K562 (cell line): ENCODE measurements at regions not wholly inside any gene's neighbourhood (a gene's known extent, or its start where the extent isn't known, plus 50 kb on each side); places are given as distances from the start of the nearest gene placed in this dataset.

Experiments used
- ATAC-seq: fragments of 200-7000 bp; cut with Tn5 transposase; 3 replicates; pipeline ENCODE4 v1.9.1; 2020; ENCODE audit warnings: moderate library complexity
- BruUV-seq: library from RNA; stranded (reverse); fragments of 400-500 nt; replicated peaks from 2 replicates; lab custom pipeline; 2021; lab: Mats Ljungman, UMichigan
- CTCF ChIA-PET: fragments of 300-600 bp; formaldehyde crosslinking; extraction: SDS; loops from one replicate; lab custom pipeline; 2021; ENCODE audit warnings: low intra/inter-chr PET ratio; lab: Yijun Ruan, JAX
- POLR2A ChIA-PET: fragments of 300-600, 350-650 bp; sonication (Branson Sonifier 250); formaldehyde crosslinking; extraction: SDS; loops from one replicate; lab custom pipeline; 2021; ENCODE audit warnings: antibody characterized with exemption, inconsistent platforms; lab: Yijun Ruan, JAX
- DNase-seq, 4 experiments: peaks; one replicate each; pipeline versions ENCODE4 v3.0.0 to v3.0.0-alpha.2; 2011 to 2018; ENCODE audit warnings: low spot score in 3 of 4, mixed read lengths in 3 of 4; ENCODE audit errors: extremely low read depth in 1 of 4
- FAIRE-seq: peaks from 2 replicates; lab custom pipeline; 2011; peaks lifted over from hg19 to GRCh38; lab: Jason Lieb, UNC
- H2AFZ ChIP-seq: 2 replicates; pipeline ENCODE4 v1.6.0; 2011; ENCODE audit warnings: low read depth, low read length, control low read depth, inconsistent platforms
- H3K27ac ChIP-seq: fragments of 200-600 bp; 3 replicates; pipeline ENCODE4 v1.8.0; 2011; ENCODE audit warnings: low read depth, mild to moderate bottlenecking, control low read depth, inconsistent platforms, low read length, moderate library complexity, mixed read lengths; ENCODE audit errors: extremely low read depth
- H3K27me3 ChIP-seq, 2 experiments: fragments of 300-600 bp in 1 of 2; 2 replicates in 1 of 2; 3 replicates in 1 of 2; pipeline versions ENCODE4 v1.6.0 to v1.8.0; 2011; ENCODE audit warnings: inconsistent platforms in 2 of 2, low read length in 2 of 2, mild to moderate bottlenecking in 1 of 2, mixed read lengths in 1 of 2, moderate library complexity in 1 of 2; ENCODE audit not compliant: control insufficient read depth in 2 of 2, insufficient read depth in 2 of 2
- H3K36me3 ChIP-seq: fragments of 300-600 bp; 3 replicates; pipeline ENCODE4 v1.8.0; 2011; ENCODE audit warnings: mild to moderate bottlenecking, low read length, inconsistent platforms; ENCODE audit not compliant: control insufficient read depth, insufficient read depth
- H3K4me1 ChIP-seq, 2 experiments: fragments of 200-600 bp in 1 of 2; replicated peaks in 1 of 2; 2 replicates in 1 of 2; 3 replicates in 1 of 2; pipeline versions ENCODE4 v1.5.1 to v1.8.0; 2011; ENCODE audit warnings: inconsistent platforms in 2 of 2, low read length in 2 of 2, mild to moderate bottlenecking in 1 of 2, mixed read lengths in 1 of 2, moderate library complexity in 1 of 2; ENCODE audit not compliant: control insufficient read depth in 2 of 2, insufficient read depth in 2 of 2
- H3K4me2 ChIP-seq: 2 replicates; pipeline ENCODE4 v1.6.1; 2011; ENCODE audit warnings: low read length, control low read depth, inconsistent platforms, mixed read lengths; ENCODE audit not compliant: insufficient read depth
- H3K4me3 ChIP-seq: fragments of 200-600 bp; sonication (generic), shearing (Covaris generic); 2 replicates; pipeline ENCODE4 v1.5.1; 2016; ENCODE audit warnings: control low read depth, inconsistent platforms
- H3K79me2 ChIP-seq: fragments of 200-600 bp; 3 replicates; pipeline ENCODE4 v1.8.0; 2011; ENCODE audit warnings: low read length, inconsistent platforms; ENCODE audit not compliant: control insufficient read depth, insufficient read depth
- H3K9ac ChIP-seq, 2 experiments: 2 replicates each; pipeline versions ENCODE4 v1.6.0 to v1.6.1; 2011; ENCODE audit warnings: low read depth in 2 of 2, low read length in 2 of 2, control low read depth in 1 of 2, inconsistent platforms in 1 of 2, mild to moderate bottlenecking in 1 of 2, mixed read lengths in 1 of 2; ENCODE audit not compliant: insufficient read depth in 1 of 2
- H3K9me1 ChIP-seq: one replicate; pipeline ENCODE4 v1.6.0; 2011; ENCODE audit warnings: inconsistent platforms, mild to moderate bottlenecking, low read length, moderate library complexity; ENCODE audit not compliant: control insufficient read depth, insufficient read depth
- H3K9me3 ChIP-seq: replicated peaks from 2 replicates; pipeline ENCODE4 v1.5.1; 2011; ENCODE audit warnings: low read depth, low read length, inconsistent platforms; ENCODE audit not compliant: control insufficient read depth, insufficient read depth
- H4K20me1 ChIP-seq: replicated peaks from 2 replicates; pipeline ENCODE4 v1.6.1; 2011; ENCODE audit warnings: low read length, inconsistent platforms, mixed read lengths; ENCODE audit not compliant: control insufficient read depth, insufficient read depth
- CBFA2T3 ChIP-seq: fragments of 450-650 bp; IDR thresholded peaks from 2 replicates; pipeline ENCODE4 v1.6.1; 2017
- DIDO1 ChIP-seq: fragments of 450-650 bp; IDR thresholded peaks from 2 replicates; pipeline ENCODE4 v1.6.1; 2016; ENCODE audit warnings: low read depth, missing biosample characterization, missing genetic modification characterization
- HDAC2 ChIP-seq: fragments of 450-650 bp; IDR thresholded peaks from 2 replicates; pipeline ENCODE4 v1.6.1; 2016; ENCODE audit warnings: mild to moderate bottlenecking
- HINFP ChIP-seq: fragments of 450-650 bp; conservative IDR thresholded peaks from 2 replicates; pipeline ENCODE4 v1.6.1; 2016; ENCODE audit warnings: missing genetic modification characterization, low read depth, mild to moderate bottlenecking, control low read depth, missing compliant biosample characterization
- MAX ChIP-seq: sonication (generic); formaldehyde crosslinking; IDR thresholded peaks from 2 replicates; pipeline ENCODE4 v1.9.0; 2022; ENCODE audit warnings: mild to moderate bottlenecking, missing genetic modification reagents
- NCOA2 ChIP-seq, 2 experiments: fragments of 450-650 bp; IDR thresholded peaks; 2 replicates each; pipeline ENCODE4 v1.6.1; 2018; ENCODE audit warnings: mild to moderate bottlenecking in 2 of 2, moderate library complexity in 1 of 2; ENCODE audit not compliant: partially characterized antibody in 2 of 2
- NCOR1 ChIP-seq: fragments of 450-650 bp; IDR thresholded peaks from 2 replicates; pipeline ENCODE4 v1.6.1; 2016; ENCODE audit warnings: mild to moderate bottlenecking, moderate library complexity
- ZNF609 ChIP-seq: sonication (generic); formaldehyde crosslinking; IDR thresholded peaks from 2 replicates; pipeline ENCODE4 v1.8.1; 2023; ENCODE audit warnings: missing genetic modification reagents, mild to moderate bottlenecking, borderline replicate concordance
- WGBS: fragments of 100-300 bp; shearing (Covaris generic); methylation state at CpG from one replicate; pipeline ENCODE4 v1.1.6; 2016; ENCODE audit warnings: low coverage, mixed read lengths; ENCODE audit not compliant: insufficient coverage; ENCODE audit errors: missing lambda C conversion rate; 5-methylcytosine and 5-hydroxymethylcytosine counted together
- in situ Hi-C: fragments of 300-500 bp; cut with MboI; formaldehyde crosslinking; loops from 4 replicates; pipeline ENCODE4 v1.15.0; 2018; ENCODE audit warnings: inconsistent platforms, mixed read lengths
- intact Hi-C: fragments of 100-400 bp; cut with micrococcal nuclease; formaldehyde crosslinking; loops from 2 replicates; pipeline ENCODE4 v1.14.2; 2022

- Histone ChIP-seq H3K4me1 (peaks cover 0 to 9% of the 10 kb centered on the region in 2 experiments; a peak in 1 of 5 replicates), H3K36me3 (no peaks in the 10 kb centered on the region), H3K9ac (no peak overlapping the region), H3K4me3 (no peak overlapping the region), H3K27ac (no peak overlapping the region), H3K4me2 (no peak overlapping the region), H3K9me3 (no peaks in the 10 kb centered on the region), H3K9me1 (no peaks in the 10 kb centered on the region), H3K79me2 (no peaks in the 10 kb centered on the region), H3K27me3 (peaks cover 13 to 35% of the 10 kb centered on the region in 2 experiments), H4K20me1 (no peaks in the 10 kb centered on the region), H2AFZ (no peak overlapping the region)
- POLR2A ChIA-PET = interaction anchor here (0.7 kb wide), 1 partner anchor 214 kb away, joined by 7 read pairs; no protein-coding TSS in a partner anchor
- intact Hi-C loops (no loop called here), in situ Hi-C loops (no loop called here)
- FAIRE-seq (no peak), ATAC-seq (no peak), DNase-seq (no peak)
- CTCF ChIA-PET = no interaction called here
- WGBS = 8% methylated on average over 1 of the region's 1 CpG
- no peak for TF ChIP-seq HINFP (tag)
- no peak for TF ChIP-seq NCOA2 (IDR thresholded peaks at IDR 0.05; ENCODE audit: partially characterized antibody in 2 of 2)
- TF ChIP-seq HDAC2 = no peak
- no peak for TF ChIP-seq NCOR1
- no peak for TF ChIP-seq CBFA2T3
- TF ChIP-seq MAX (CRISPR knock-in tag) = no peak
- TF ChIP-seq DIDO1 (tag) = no peak
- TF ChIP-seq ZNF609 (CRISPR knock-in tag) = no peak
- BruUV-seq = no TSS peak
Observed at GRCh38 chr6:166864333-166864732, 92.0 kb downstream of the RNASET2 start.
